Breast epithelium (tissue), 3 donors: ENCODE measurements at regions not wholly inside any gene's neighbourhood (a gene's known extent, or its start where the extent isn't known, plus 50 kb on each side); places are given as distances from the start of the nearest gene placed in this dataset.

ENCODE experiments used
- POLR2A ChIP-seq: fragments of 450-650 bp; IDR thresholded peaks from one replicate; pipeline ENCODE4 v1.6.1; 2016; ENCODE audit warnings: antibody characterized with exemption, mild to moderate bottlenecking, moderate library complexity
- TF ChIP-seq, protein P1 (sequence below), 3 donors: fragments of 450-650 bp; IDR thresholded peaks; one replicate each; pipeline ENCODE4 v1.5.1; 2016 to 2017; ENCODE audit warnings: antibody characterized with exemption in 3 of 3, mild to moderate bottlenecking in 3 of 3, moderate library complexity in 3 of 3

DNA sequence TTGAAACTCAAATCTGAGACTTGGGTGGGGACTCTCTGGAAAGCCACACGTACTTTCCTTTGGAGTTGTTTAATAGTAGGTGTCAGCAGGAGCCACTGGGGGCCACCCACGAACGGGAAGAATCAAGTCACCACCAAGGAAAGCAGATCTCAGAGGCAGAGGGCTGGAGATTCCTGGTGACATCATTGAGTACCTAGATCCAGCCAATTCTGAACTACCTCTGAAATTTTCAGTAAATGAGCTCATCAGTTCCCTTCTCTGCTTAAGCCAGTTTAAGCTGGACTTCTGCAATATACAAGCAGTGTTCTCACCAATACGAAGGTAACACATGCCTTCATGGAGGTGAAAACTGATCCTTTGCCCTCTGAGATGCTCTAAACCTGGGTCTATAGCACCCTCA, 99.3 kb upstream of the SORCS3 start:
- no peak for TF ChIP-seq POLR2A
- TF ChIP-seq, protein P1, sequence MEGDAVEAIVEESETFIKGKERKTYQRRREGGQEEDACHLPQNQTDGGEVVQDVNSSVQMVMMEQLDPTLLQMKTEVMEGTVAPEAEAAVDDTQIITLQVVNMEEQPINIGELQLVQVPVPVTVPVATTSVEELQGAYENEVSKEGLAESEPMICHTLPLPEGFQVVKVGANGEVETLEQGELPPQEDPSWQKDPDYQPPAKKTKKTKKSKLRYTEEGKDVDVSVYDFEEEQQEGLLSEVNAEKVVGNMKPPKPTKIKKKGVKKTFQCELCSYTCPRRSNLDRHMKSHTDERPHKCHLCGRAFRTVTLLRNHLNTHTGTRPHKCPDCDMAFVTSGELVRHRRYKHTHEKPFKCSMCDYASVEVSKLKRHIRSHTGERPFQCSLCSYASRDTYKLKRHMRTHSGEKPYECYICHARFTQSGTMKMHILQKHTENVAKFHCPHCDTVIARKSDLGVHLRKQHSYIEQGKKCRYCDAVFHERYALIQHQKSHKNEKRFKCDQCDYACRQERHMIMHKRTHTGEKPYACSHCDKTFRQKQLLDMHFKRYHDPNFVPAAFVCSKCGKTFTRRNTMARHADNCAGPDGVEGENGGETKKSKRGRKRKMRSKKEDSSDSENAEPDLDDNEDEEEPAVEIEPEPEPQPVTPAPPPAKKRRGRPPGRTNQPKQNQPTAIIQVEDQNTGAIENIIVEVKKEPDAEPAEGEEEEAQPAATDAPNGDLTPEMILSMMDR (IDR thresholded peaks at IDR 0.05), result no peak
